HG03342 (cell line): ENCODE measurements at regions not wholly inside any gene's neighbourhood (a gene's known extent, or its start where the extent isn't known, plus 50 kb on each side); places are given as distances from the start of the nearest gene placed in this dataset.
"Not testable (repeated sequence)": the region's sequence is repeated elsewhere in the genome, so short reads cannot be mapped to it uniquely, and the experiment has no call there.

ENCODE experiments used
- ATAC-seq: cut with Tn5 transposase; IDR thresholded peaks from one replicate; pipeline ENCODE4 v1.9.1; 2021; ENCODE audit warnings: mild to moderate bottlenecking, moderate library complexity; ENCODE audit not compliant: unreplicated experiment

- no peak for ATAC-seq
Measured at GRCh38 chr5:56405116-56405908, 172.2 kb upstream of the ANKRD55 start.

- ATAC-seq: no peak
Measured at GRCh38 chr5:56402266-56403220, 169.4 kb upstream of the ANKRD55 start.

- not testable (repeated sequence) for ATAC-seq
Measured at GRCh38 chr5:56397796-56398195, 164.7 kb upstream of the ANKRD55 start.

- no peak for ATAC-seq
Measured at GRCh38 chr5:56396634-56397033, 163.5 kb upstream of the ANKRD55 start.

DNA sequence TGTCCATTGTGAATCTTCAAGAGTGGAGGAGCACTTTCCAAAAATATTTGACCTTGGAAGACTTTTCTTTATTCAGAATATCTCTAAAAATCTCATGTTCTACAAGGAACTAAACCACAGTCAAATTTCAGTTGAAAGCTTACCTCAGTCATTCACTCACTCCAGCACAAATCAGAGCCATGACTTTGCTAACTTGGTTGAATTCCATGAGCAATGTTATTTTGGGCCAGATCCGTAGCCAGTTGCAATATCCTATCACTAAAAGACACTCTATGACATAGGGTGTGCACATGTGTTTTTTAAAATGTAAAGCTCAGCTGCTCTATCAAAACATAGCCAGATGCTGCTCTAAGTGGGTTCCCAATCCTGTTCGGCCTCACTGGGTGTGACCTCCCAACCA, 156.1 kb upstream of the ANKRD55 start:
- no peak for ATAC-seq

DNA sequence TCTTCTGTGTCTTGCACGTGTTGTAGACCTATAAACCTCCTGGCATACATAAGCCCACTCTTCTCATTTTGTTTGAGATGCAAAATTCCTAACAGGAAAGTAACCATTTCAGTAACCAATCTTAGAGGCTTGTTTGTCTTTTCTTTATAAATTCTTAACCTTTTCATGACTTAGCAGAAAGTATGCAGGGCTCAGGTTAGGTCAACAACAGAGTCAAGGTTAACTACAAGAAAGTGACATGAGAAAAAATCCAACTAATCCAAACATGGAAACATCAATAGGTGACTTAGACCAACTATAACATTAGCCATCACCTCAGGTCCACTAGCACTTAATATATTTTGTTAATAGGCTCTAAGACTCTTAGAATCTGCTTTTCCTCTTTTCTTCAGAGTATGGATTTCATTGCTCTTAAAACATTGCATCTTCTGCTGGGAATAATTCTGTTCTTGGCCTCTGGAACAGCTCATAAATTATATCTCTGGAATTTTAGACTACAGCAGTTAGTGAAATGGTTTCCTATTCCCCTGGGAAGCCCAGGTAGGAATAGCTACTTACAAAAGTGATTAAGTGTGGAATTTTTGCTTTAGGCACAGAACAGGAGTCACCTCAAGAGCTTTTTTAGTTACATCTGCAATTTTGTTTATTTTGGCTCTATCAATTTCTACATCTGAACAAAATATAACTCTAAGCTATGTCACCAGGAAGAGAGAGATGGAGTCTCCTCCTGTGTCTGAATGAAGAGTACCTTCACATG, 155.3 kb upstream of the ANKRD55 start:
- no peak for ATAC-seq

DNA sequence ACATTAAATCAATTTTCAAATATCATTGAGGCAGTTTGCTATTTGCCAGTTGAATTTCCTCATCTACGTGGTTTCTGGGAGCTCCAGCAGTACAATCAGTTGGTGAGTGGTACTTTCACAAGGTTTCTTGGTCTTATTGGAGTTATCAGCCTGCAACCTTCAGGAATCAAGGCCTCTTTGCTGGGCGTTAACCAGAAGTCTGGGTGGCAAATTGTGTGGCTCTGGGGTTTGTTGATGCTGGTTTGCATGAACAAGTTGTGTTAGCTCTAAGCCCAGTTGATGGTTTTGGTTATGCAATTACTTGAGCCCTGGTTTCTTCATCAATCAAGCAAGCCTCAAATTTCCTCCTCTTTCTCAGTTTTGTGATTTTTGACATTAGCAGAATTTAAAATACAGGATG, 152.9 kb upstream of the ANKRD55 start:
- ATAC-seq: no peak

- no peak for ATAC-seq
Measured at GRCh38 chr5:56384186-56384585, 151.1 kb upstream of the ANKRD55 start.

GRCh38 chr5:56383761-56384160, 150.6 kb upstream of the ANKRD55 start:
- no peak for ATAC-seq

DNA sequence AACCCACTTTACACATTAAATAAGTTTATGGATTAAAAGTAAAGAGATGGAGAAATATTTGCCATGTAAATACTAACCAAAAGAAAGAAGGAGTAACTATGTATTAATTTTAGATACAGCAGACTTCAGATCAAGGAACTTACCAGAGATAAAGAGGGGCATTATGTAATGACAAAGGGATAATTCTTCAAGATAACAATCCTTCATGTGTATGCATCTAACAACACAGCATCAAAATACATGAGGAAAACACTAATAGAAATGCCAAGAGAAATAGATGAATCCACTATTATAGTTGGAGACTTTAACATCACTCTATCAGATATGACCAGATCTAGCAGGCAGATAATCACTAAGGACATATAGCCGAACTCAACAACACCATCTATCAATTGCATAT, 149.8 kb upstream of the ANKRD55 start:
- ATAC-seq: no peak

DNA sequence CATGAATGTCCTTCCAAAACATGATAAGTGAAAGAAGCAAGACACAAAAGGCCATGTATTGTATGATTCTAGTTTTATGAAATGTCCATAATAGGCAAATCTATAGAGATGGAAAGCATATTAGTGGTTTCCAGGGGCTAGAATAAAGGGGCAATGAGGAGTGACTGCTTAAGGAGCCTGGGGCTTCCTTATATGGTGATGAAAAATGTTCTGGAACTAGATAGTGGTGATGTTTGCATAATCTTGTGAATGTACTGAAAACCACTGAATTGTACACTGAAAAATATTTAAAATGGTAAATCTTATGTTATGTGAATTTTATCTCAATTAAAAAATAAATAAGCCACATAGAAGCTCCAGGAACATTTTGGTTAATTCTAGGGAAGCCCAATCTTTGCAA, 144.4 kb upstream of the ANKRD55 start:
- no peak for ATAC-seq

DNA sequence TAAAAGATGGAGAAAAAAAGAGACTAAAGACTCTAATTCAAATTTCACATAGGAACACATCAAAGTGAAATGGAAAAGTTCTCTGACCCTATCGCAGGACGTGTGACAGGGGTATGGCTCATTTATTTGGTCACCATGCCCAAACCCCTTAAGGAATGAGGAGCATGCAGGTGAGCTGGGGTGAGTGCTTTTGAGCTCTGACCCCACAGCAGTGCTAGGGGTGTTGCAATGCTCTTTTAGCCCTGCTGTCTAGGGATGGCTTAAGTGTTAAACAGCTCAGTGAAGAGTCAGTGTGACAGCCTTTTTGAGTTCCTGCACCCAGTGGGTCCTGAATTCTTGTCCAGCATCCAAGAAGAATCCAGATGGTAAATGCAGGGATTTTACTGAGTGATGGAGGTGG, 143.0 kb upstream of the ANKRD55 start:
- ATAC-seq: no peak

GRCh38 chr5:56375011-56375410, 141.9 kb upstream of the ANKRD55 start:
- no peak for ATAC-seq

DNA sequence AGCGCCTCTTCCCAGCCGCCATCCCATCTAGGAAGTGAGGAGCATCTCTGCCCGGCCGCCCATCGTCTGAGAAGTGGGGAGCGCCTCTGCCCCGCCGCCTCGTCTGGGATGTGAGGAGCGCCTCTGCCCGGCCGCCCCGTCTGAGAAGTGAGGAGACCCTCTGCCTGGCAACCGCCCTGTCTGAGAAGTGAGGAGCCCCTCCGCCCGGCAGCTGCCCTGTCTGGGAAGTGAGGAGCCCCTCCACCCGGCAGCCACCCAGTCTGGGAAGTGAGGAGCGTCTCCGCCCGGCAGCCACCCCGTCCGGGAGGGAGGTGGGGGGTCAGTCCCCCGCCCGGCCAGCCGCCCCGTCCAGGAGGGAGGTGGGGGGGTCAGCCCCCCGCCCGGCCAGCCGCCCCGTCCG, 139.4 kb upstream of the ANKRD55 start:
- not testable (repeated sequence) for ATAC-seq

GRCh38 chr5:56369361-56369811, 136.3 kb upstream of the ANKRD55 start:
- ATAC-seq: no peak

GRCh38 chr5:56367748-56368147, 134.6 kb upstream of the ANKRD55 start:
- no peak for ATAC-seq

GRCh38 chr5:56366986-56367385, 133.9 kb upstream of the ANKRD55 start:
- ATAC-seq: no peak

DNA sequence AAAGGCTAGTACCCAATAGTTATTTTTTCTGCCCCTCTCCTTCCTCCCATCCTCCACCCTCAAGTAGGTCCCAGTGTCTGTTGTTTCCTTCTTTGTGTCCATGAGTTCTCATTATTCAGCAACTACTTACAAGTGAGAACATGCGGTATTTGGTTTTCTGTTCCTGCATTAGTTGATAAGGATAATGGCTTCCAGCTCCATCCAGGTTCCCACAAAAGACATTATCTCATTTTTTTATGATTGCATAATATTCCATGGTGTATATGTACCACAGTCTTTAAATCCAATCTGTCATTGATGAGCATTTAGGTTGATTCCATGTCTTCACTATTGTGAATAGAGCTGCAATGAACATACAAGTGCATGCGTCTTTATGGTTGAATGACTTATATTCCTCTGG, 128.3 kb upstream of the ANKRD55 start:
- ATAC-seq: no peak

GRCh38 chr5:56360816-56361215, 127.7 kb upstream of the ANKRD55 start:
- no peak for ATAC-seq

- ATAC-seq: no peak
Measured at GRCh38 chr5:56359809-56360685, 126.9 kb upstream of the ANKRD55 start.
